ENCODE measurements at regions not wholly inside any gene's neighbourhood (a gene's known extent, or its start where the extent isn't known, plus 50 kb on each side); places are given as distances from the start of the nearest gene placed in this dataset.

DNA sequence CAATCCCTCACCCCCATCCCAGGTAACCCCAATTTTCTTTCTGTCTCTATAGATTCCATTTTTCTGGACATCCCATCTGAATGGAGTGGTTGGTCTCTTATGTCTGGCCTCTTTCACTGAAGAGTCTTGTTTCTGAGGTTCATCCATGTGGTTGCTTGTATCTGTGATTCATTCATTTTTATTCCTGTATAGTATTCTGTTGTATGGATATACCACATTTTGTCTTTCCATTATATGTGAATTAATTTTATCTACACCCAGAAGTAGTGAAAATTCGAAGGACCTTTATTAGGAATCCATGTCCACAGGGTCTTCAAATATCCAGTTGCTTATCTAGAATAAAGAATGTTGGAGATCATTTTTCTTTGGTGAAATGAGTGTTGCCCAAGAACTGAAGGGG is 207.6 kb upstream of the MSX2 start:
- TF ChIP-seq, protein P1, sequence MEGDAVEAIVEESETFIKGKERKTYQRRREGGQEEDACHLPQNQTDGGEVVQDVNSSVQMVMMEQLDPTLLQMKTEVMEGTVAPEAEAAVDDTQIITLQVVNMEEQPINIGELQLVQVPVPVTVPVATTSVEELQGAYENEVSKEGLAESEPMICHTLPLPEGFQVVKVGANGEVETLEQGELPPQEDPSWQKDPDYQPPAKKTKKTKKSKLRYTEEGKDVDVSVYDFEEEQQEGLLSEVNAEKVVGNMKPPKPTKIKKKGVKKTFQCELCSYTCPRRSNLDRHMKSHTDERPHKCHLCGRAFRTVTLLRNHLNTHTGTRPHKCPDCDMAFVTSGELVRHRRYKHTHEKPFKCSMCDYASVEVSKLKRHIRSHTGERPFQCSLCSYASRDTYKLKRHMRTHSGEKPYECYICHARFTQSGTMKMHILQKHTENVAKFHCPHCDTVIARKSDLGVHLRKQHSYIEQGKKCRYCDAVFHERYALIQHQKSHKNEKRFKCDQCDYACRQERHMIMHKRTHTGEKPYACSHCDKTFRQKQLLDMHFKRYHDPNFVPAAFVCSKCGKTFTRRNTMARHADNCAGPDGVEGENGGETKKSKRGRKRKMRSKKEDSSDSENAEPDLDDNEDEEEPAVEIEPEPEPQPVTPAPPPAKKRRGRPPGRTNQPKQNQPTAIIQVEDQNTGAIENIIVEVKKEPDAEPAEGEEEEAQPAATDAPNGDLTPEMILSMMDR (IDR thresholded peaks at IDR 0.05), result no peak
- TF ChIP-seq POLR2A (IDR thresholded peaks at IDR 0.05), result no peak
